ENCODE measurements at regions not wholly inside any gene's neighbourhood (a gene's known extent, or its start where the extent isn't known, plus 50 kb on each side); places are given as distances from the start of the nearest gene placed in this dataset.

GRCh38 chr1:86296305-86297205 lies 99.6 kb downstream of the ODF2L start:
- Histone ChIP-seq H2BK120ac (replicated peaks; ENCODE audit: low read depth, low read length) (no peak overlapping the region), H2AK5ac (ENCODE audit: low read depth, low read length) (no peak overlapping the region), H3K4ac (replicated peaks; ENCODE audit: insufficient read length, low read depth, low read length) (no peak overlapping the region), H2BK12ac (ENCODE audit: low read depth, low read length) (no peak overlapping the region), H3K9ac (replicated peaks in 1 of 4; ENCODE audit: extremely low read depth in 1 of 4, low read depth in 3 of 4, low read length in 3 of 4) (no peak overlapping the region), H2BK15ac (ENCODE audit: low read length) (no peak overlapping the region), H3K27me3 (replicated peaks in 1 of 4; ENCODE audit: control insufficient read depth in 3 of 4, extremely low read depth in 1 of 4, insufficient read depth in 3 of 4, low read length in 3 of 4) (no peaks in the 10 kb centered on the region), H3K23me2 (ENCODE audit: low read depth, low read length) (no peaks in the 10 kb centered on the region), H2BK20ac (ENCODE audit: low read length) (no peak overlapping the region), H4K5ac (ENCODE audit: insufficient read length, low read depth, low read length) (no peak overlapping the region), H3K79me1 (ENCODE audit: low read depth, low read length) (no peaks in the 10 kb centered on the region), H3K79me2 (ENCODE audit: control insufficient read depth in 1 of 2, insufficient read depth in 2 of 2, low read length in 2 of 2) (no peaks in the 10 kb centered on the region), H3K14ac (ENCODE audit: insufficient read length) (no peak overlapping the region), H4K8ac (ENCODE audit: extremely low read depth, insufficient read depth, low read length) (no peak overlapping the region), H3K36me3 (ENCODE audit: control insufficient read depth in 2 of 4, insufficient read depth in 4 of 4, low read length in 3 of 4) (no peaks in the 10 kb centered on the region), H3K4me1 (replicated peaks in 1 of 4; ENCODE audit: control insufficient read depth in 3 of 4, insufficient read depth in 4 of 4, low read length in 3 of 4) (no peaks in the 10 kb centered on the region), H2AFZ (ENCODE audit: low read length) (no peak overlapping the region), H3K56ac (replicated peaks; ENCODE audit: insufficient read length, low read depth, low read length) (no peak overlapping the region), H3K4me3 (ENCODE audit: extremely low read depth in 1 of 4, insufficient read depth in 2 of 4, low read depth in 3 of 4, low read length in 4 of 4) (no peak overlapping the region), H4K91ac (replicated peaks; ENCODE audit: insufficient read length, low read length) (no peak overlapping the region), H3K27ac (ENCODE audit: low read depth, low read length) (no peak overlapping the region), H3K18ac (ENCODE audit: extremely low read depth, low read length) (no peak overlapping the region), H3K23ac (ENCODE audit: insufficient read length) (no peak overlapping the region), H3K9me3 (ENCODE audit: insufficient read depth in 2 of 2, low read depth in 1 of 2, low read length in 1 of 2) (no peaks in the 10 kb centered on the region), H2BK5ac (ENCODE audit: low read depth, low read length) (no peak overlapping the region), H3K4me2 (ENCODE audit: insufficient read depth in 1 of 2, low read depth in 2 of 2, low read length in 2 of 2) (no peak overlapping the region), H4K20me1 (replicated peaks in 1 of 2; ENCODE audit: control insufficient read depth in 1 of 2, insufficient read depth in 2 of 2, low read length in 2 of 2) (no peaks in the 10 kb centered on the region)
- no peak for TF ChIP-seq NANOG (IDR thresholded peaks at IDR 0.05; ENCODE audit: insufficient read depth, low read depth, low read length, poor library complexity, severe bottlenecking)
- TF ChIP-seq ZNF274 (IDR thresholded peaks at IDR 0.05; ENCODE audit: borderline replicate concordance, extremely low read depth, low read length), result no peak
- TF ChIP-seq YY1 (IDR thresholded peaks at IDR 0.05; ENCODE audit: low read depth, low read length), result no peak
- TF ChIP-seq BRCA1 (IDR thresholded peaks at IDR 0.05; ENCODE audit: low read depth, low read length), result no peak
- TF ChIP-seq SRF (IDR thresholded peaks at IDR 0.05; ENCODE audit: low read depth, low read length), result no peak
- no peak for TF ChIP-seq CHD2 (IDR thresholded peaks at IDR 0.05; ENCODE audit: low read length)
- TF ChIP-seq KDM1A (IDR thresholded peaks at IDR 0.05; ENCODE audit: borderline replicate concordance, low read length), result no peak
- TF ChIP-seq SIX5 (IDR thresholded peaks at IDR 0.05; ENCODE audit: low read depth, low read length), result no peak
- no peak for TF ChIP-seq RAD21 (IDR thresholded peaks at IDR 0.05 in 1 of 2, conservative IDR thresholded peaks at IDR 0.05 in 1 of 2; ENCODE audit: low read depth in 2 of 2, low read length in 2 of 2)
- TF ChIP-seq RNF2 (IDR thresholded peaks at IDR 0.05; ENCODE audit: borderline replicate concordance, low read depth, low read length, missing control alignments, poor library complexity, severe bottlenecking), result no peak
- no peak for TF ChIP-seq POLR2A (IDR thresholded peaks at IDR 0.05; ENCODE audit: control extremely low read depth in 1 of 2, low read depth in 2 of 2, low read length in 2 of 2)
- ChIA-PET CTCF (ENCODE audit: partially characterized antibody) (interaction anchor here (0.9 kb wide), 1 partner anchor 154 kb away, joined by 4 read pairs; no protein-coding TSS in a partner anchor), POLR2A (ENCODE audit: partially characterized antibody) (no interaction called here)
- FAIRE-seq (no peak), DNase-seq (ENCODE audit: low read depth in 1 of 2, low spot score in 2 of 2) (no peak)
- 91% methylated on average over 7 of the region's 7 CpGs; no CpG with 5 or more reads in 1 of the 2 experiments for WGBS, 2 experiments (ENCODE audit: extremely low coverage in 1 of 2, insufficient coverage in 1 of 2, insufficient read length in 1 of 2, insufficient replicate concordance in 2 of 2, low coverage in 1 of 2, low lambda C conversion rate in 2 of 2, missing lambda C conversion rate in 1 of 2)

All from H1 (cell line).